Muscle of arm (tissue), 1 donor: ENCODE measurements at regions not wholly inside any gene's neighbourhood (a gene's known extent, or its start where the extent isn't known, plus 50 kb on each side); places are given as distances from the start of the nearest gene placed in this dataset.

Experiments
- DNase-seq: peaks from one replicate; pipeline ENCODE4 v3.0.0-alpha.2; 2013

GRCh38 chr2:217656316-217656715 is 346.5 kb downstream of the TNS1 start:
- DNase-seq: no peak

DNA sequence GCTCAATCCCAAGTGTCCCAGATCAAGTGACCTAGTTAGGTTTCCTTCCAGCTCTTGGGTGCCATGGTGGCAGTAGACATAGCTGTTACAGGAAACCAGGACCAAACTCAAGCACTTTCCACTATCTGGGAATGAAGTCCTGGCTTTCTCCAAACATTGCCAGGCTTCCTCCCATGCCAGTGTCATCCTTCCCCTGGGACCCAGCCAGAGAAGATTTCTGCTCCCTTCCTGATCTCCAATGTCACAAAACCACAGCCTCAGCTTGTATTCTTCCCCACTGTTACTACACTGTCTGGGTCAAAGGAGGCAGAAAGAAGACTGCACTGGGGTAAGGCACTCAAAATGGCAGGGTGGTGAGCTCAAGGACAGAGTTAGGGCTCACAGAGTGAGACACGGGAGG is 347.1 kb downstream of the TNS1 start:
- DNase-seq: no peak

DNA sequence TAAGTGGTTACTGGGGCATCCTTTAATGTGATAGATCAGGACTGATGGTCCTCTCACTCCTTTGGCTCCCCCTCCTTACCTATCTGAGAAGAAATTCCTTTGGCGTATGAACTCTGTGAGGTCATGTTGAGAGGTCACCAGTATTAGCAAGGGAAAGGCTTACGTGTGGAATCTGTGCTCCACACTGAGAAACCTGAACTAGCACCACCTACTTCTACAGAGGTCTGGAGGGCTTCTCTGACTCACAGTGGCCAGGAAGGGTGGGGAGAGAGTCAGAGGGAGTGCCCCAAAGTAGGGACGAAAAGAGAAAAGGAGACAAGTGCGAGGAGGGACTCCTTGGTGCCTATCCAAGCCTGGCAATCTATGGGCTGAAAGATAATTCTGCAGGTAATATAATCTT is 348.6 kb downstream of the TNS1 start:
- no peak for DNase-seq

GRCh38 chr2:217652761-217653639 is 349.8 kb downstream of the TNS1 start:
- no peak for DNase-seq

GRCh38 chr2:217650716-217651360 is 352.0 kb downstream of the TNS1 start:
- DNase-seq: no peak

GRCh38 chr2:217650229-217650628 is 352.6 kb downstream of the TNS1 start:
- no peak for DNase-seq

DNA sequence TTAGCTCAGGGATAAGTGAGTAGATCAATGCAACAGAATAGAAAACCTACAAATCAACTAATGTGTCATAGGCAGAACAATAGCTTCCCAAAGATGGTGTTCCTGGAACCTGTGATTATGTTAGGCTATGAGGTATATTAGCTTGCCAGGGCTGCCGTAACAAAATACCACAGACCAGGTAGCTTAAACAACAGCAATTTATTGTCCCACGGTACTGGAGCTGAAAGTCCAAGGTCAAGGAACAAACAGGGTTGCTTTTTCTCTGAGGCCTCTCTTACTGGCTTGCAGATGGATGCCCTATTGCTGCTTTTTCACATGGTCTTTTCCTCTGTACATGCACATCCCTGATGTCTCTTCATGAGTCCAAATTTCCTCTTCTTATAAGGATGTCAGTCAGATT is 354.9 kb downstream of the TNS1 start:
- no peak for DNase-seq

DNA sequence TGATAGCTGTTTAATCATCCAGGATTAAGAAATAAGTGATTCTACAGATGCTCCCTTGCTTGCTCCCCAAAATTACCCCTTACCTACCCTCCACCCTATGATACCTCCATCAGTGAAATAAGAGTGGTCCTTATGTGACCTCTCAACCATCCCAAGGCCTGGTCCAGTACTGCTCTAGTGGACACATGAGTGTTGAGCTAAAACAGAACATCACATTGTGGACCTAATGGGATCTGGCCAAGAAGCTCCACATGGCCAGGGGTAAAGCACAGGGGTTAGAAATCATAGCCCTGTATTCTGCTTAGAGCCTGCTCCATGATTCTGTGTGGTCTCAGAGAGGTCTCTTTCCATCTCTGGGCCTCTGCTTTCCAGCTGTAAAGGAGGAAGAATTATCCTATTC is 355.6 kb downstream of the TNS1 start:
- DNase-seq: no peak

DNA sequence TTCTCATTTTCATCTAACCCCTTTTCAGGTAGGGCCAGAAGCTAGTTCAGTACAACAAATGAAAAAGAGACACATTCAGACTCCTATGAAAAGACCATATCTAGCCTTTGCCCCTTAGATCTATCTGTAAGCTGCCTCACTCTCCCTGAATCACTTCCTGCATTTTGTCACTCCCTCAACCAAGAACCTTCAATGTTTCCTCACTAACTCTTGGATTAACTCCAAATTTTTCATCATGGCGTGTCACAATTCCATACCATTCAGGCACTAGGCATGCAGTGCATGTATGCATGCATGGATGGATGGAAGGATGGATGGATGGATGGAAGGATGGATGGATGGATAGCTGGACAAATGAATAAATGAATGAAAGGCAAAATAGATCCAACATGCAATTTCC is 356.9 kb downstream of the TNS1 start:
- no peak for DNase-seq

GRCh38 chr2:217643789-217644301 is 358.9 kb downstream of the TNS1 start:
- DNase-seq: peak; percentile 77

- DNase-seq: no peak
These were observed 359.9 kb downstream of the TNS1 start for GRCh38 chr2:217642944-217643343.

GRCh38 chr2:217641960-217642359 is 360.8 kb downstream of the TNS1 start:
- no peak for DNase-seq

GRCh38 chr2:217639481-217639880 is 363.3 kb downstream of the TNS1 start:
- no peak for DNase-seq

- DNase-seq: no peak
These were observed 364.3 kb downstream of the TNS1 start for GRCh38 chr2:217638533-217638932.

DNA sequence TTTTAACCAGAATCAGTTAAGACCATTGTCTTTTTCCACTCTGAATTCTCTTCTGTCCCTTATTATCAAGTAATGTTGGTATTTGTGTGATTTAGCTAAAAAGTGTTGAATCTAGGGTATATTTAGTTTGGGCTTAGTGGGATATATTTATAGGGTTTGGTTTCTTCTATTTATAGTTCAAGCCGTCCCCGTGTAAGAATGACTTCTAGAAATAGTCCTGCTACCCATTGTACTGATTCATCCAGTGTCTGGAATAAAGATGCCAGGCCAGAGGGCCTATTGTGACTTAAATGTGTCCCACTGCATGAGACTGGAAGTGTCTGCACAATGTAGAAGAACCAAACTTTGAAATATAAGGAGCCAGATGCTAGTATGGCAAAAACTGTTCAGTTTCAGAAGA is 364.8 kb downstream of the TNS1 start:
- no peak for DNase-seq

DNA sequence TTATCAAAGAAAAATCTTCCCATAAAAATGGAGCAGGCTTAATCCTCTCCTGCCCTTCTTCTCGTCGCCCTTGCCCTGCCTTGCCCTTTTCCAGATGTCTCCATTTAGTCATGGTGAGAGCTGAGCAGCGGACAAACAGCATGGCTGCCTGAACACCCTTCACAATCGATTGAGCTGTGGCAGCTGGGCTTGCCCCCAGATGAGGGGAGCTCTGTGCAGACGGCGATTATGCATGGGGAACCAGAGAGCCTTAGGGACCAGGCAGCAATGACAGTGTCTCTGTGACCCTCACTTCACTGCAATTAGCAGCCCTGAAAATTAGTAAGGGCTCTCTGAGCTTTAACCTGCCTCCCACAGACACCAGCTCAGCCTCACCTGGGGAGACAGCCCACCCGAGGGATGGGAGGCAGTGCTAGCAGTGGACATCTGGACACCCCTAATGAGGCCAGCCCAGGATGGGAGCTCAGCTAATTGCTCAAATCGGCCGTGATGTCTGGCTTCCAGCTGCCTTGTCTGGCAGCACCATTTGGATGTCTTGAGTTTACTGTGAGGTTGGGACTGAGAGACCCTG is 365.7 kb downstream of the TNS1 start:
- DNase-seq: no peak

GRCh38 chr2:217636578-217636977 is 366.2 kb downstream of the TNS1 start:
- DNase-seq: no peak

GRCh38 chr2:217634871-217635270 is 367.9 kb downstream of the TNS1 start:
- no peak for DNase-seq

DNA sequence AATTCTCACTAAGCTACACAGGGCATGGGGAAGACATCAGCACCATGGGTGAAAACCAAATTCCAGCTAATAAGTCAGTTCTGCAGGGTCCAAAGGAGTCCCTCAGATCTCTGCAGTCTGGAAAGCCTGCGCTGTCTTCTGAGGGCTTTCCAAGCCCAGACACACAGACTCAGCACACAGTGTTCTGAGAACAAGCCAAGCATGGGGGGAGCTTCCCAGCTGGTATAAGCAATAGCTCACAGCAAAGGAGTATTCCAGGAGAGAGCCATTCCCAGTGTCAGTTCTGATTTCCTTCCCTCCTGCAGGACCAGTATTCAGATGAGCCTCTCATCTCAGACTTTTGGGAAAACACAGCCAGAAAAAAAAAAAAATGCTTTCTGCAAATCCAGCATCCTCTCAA is 370.8 kb downstream of the TNS1 start:
- DNase-seq: no peak

- no peak for DNase-seq
These were observed 371.7 kb downstream of the TNS1 start for GRCh38 chr2:217631115-217631514.

DNA sequence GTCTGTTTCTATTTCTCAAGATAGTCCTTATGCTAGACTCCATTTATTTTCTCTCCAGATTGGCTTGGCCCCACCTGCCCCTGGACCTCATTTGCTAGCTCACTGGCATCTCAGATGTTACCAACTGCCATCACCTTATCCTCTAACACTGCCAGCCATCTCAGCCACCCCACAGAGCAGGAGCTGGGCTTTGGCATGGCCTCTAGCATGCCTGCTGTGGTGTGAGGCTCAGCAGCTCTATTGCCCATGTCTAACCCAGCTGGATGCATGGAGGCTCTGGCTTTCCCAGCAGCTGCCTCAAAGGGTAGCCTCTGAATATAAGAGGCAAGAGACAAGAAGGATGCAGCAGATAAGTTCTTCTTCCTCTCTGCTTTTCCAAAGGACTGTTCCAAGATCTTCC is 373.4 kb downstream of the TNS1 start:
- no peak for DNase-seq

- DNase-seq: no peak
These were observed 374.7 kb downstream of the TNS1 start for GRCh38 chr2:217628061-217628460.

DNA sequence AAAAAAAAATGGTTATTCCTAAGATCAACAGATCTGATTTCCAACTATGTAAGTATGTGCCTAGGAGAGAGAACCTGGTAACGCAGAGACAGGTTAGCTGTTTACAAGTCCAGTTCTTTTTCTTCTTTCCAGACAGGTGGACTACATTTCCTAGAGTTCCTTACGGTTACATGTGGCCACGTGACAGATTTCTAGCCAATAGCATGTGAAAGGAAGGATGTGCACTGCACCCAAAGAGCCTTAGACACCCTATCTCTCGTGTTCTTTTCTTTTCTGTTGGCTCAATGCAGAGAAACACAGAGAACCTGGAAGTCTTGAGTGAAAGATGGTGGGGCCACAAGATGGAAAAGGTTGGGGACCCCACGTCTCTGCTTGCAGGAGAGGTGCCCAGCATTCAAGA is 375.9 kb downstream of the TNS1 start:
- no peak for DNase-seq
